ENCODE measurements at regions not wholly inside any gene's neighbourhood (a gene's known extent, or its start where the extent isn't known, plus 50 kb on each side); places are given as distances from the start of the nearest gene placed in this dataset.

DNA sequence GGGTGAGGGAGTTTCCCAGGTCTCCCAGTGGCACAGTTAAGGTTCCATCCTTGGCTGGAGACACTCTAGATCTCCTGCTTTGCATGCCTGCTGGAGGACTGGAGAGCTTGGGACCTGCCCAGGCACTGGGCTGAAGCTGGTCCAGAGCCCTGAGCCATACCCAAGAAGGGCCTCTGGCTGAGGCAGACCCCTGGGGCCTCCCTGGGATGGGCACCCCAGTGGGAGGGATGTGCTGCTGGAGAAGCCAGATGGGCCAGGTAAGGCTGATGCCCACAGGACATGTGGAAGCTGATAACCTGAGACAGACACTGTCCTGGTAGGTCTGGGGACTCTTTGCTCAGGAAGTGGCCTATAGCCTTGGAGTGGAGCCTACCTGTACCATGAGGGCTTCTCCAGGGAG lies 160.7 kb downstream of the TFCP2L1 start:
- H3K9me3 ChIP-seq (ENCODE audit: low read depth) = no peaks in the 10 kb centered on the region
- H3K4me3 ChIP-seq = no peak overlapping the region
- DNase-seq (ENCODE audit: low read depth in 1 of 2, low spot score in 1 of 2) = no peak
- no peaks in the 10 kb centered on the region for H3K4me1 ChIP-seq (ENCODE audit: low read depth)
- no peak overlapping the region for H3K27ac ChIP-seq
- no peaks in the 10 kb centered on the region for H3K36me3 ChIP-seq
- peaks cover 11% of the 10 kb centered on the region for H3K27me3 ChIP-seq
- TF ChIP-seq, protein P1, sequence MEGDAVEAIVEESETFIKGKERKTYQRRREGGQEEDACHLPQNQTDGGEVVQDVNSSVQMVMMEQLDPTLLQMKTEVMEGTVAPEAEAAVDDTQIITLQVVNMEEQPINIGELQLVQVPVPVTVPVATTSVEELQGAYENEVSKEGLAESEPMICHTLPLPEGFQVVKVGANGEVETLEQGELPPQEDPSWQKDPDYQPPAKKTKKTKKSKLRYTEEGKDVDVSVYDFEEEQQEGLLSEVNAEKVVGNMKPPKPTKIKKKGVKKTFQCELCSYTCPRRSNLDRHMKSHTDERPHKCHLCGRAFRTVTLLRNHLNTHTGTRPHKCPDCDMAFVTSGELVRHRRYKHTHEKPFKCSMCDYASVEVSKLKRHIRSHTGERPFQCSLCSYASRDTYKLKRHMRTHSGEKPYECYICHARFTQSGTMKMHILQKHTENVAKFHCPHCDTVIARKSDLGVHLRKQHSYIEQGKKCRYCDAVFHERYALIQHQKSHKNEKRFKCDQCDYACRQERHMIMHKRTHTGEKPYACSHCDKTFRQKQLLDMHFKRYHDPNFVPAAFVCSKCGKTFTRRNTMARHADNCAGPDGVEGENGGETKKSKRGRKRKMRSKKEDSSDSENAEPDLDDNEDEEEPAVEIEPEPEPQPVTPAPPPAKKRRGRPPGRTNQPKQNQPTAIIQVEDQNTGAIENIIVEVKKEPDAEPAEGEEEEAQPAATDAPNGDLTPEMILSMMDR (IDR thresholded peaks at IDR 0.05; ENCODE audit: low read depth, low read length) = no peak

DNA sequence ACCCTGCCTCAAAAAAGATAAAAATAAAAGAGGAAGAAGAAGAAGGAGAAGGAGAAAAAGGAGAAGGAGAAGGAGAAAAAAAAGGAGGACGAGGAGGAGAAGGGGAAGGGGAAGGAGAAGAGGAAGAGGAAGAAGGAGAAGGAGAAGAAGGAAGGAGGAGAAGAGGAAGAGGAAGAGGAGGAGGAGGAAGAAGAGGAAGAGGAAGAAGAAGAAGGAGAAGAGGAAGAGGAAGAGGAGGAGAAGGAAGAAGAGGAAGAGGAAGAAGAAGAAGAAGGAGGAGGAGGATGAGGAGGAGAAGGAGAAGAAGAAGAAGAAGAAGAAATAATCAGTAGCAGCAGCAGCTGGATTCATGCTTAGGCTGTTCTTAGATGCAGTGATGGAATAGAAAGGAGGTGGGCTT lies 159.7 kb downstream of the TFCP2L1 start:
- H3K27me3 ChIP-seq = peaks cover 11% of the 10 kb centered on the region
- TF ChIP-seq, protein P1 (IDR thresholded peaks at IDR 0.05; ENCODE audit: low read depth, low read length) = no peak
- no peaks in the 10 kb centered on the region for H3K4me1 ChIP-seq (ENCODE audit: low read depth)
- H3K9me3 ChIP-seq (ENCODE audit: low read depth) = no peaks in the 10 kb centered on the region
- DNase-seq (ENCODE audit: low read depth in 1 of 2, low spot score in 1 of 2) = no peak
- H3K4me3 ChIP-seq = no peak overlapping the region
- H3K36me3 ChIP-seq = no peaks in the 10 kb centered on the region
- no peak overlapping the region for H3K27ac ChIP-seq

DNA sequence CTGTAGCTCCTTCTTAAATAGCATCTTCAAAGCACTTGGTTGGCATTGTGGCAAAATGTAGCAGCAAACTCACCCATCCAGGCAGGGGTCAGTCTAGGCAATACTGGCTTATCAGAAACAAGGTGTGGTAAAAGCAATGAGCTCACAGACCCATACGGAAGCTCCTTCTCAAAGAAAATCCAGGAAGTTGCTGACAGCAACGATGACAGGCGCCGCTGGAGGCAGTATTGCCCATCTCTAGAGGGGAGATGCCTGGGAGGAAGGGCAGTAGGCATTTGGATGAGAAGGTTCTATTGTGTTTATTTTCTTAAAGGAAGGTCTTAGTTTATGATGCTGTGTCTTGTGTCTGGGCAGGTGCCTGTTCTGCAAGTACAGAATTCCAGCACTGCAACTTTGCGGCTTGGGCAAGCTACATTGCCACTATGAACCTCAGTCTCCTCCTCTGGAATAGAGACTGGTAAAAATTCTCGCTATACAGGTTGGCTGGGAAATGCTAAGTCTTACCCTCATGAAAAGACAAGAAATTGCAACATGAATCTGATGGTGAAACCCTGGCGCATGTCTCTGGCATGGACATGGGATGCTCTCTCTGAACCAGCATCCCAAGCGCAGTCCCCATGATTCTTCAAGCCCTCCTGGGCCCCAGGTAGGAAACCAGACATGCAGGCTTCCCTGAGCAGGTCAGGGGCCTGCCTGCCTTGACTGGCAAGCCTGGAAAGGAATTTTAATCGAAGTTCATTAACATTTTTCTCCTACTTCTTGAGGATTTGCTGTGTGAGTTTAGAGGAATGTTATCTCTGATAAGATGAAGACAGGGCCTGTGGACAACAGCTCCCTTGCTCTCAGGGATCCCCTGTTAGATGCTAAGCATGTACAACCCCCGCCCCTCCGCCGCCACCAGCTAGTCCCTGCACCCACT lies 156.0 kb downstream of the TFCP2L1 start:
- Histone ChIP-seq H3K27ac (no peak overlapping the region), H3K9me3 (ENCODE audit: low read depth) (no peaks in the 10 kb centered on the region), H3K4me1 (ENCODE audit: low read depth) (no peaks in the 10 kb centered on the region), H3K4me3 (no peak overlapping the region), H3K36me3 (no peaks in the 10 kb centered on the region), H3K27me3 (peaks cover 11% of the 10 kb centered on the region)
- TF ChIP-seq, protein P1 (IDR thresholded peaks at IDR 0.05; ENCODE audit: low read depth, low read length) = peak; percentile 68
- peak; percentile 28 to 68 for DNase-seq (ENCODE audit: low read depth in 1 of 2, low spot score in 1 of 2)

DNA sequence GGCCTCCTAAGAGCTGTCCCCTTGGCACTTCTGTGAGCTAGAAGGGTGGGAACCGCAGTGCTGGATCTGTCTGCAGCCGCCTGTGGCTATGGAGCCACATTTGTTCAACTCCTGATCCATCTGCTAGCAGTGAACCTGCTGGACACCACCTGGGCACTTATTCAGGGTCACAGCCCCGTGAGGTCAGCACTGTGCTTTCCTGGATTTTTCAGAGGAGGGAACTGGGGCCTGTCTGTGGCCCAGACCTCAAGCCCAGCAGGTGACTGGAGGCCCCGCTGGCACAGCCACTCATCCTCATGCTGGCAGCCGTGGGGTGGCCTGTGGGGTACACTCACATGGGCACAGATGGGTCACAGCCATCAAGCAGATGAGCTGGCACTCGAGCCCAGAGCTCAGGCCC lies 155.3 kb downstream of the TFCP2L1 start:
- Histone ChIP-seq H3K36me3 (no peaks in the 10 kb centered on the region), H3K4me1 (ENCODE audit: low read depth) (no peaks in the 10 kb centered on the region), H3K27ac (no peak overlapping the region), H3K4me3 (no peak overlapping the region), H3K9me3 (ENCODE audit: low read depth) (no peaks in the 10 kb centered on the region), H3K27me3 (peaks cover 10% of the 10 kb centered on the region)
- TF ChIP-seq, protein P1 (IDR thresholded peaks at IDR 0.05; ENCODE audit: low read depth, low read length) = no peak
- DNase-seq (ENCODE audit: low read depth in 1 of 2, low spot score in 1 of 2) = no peak

DNA sequence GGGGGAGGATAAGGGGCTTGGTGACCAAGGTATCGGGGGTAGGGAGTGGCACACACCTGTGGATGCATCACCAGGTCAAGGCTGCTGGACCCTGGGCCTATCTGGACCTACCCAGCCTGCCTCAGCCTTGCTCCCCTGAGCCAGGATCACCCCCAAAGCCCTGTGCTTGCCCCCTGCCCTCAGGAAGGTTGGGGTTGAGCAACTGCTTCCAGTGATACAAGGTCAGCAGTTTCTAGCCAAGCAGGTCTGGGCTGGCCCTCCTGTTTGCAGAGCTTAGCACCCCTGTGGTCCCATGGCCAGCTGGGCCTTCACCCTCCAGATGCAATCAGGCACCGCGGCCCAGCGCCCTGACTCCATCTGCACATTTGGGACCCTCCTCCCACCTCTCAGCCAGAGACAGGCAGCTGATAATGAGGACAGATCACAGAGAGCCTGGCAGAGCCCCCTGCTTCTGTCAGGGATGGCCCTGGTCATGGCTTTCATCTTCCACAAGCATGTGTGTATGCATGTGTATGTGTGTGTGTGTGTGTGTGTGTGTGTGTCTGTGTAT lies 154.6 kb downstream of the TFCP2L1 start:
- no peaks in the 10 kb centered on the region for H3K9me3 ChIP-seq (ENCODE audit: low read depth)
- peaks cover 6% of the 10 kb centered on the region for H3K27me3 ChIP-seq
- no peak for DNase-seq (ENCODE audit: low read depth in 1 of 2, low spot score in 1 of 2)
- H3K27ac ChIP-seq = no peak overlapping the region
- H3K4me3 ChIP-seq = no peak overlapping the region
- no peaks in the 10 kb centered on the region for H3K4me1 ChIP-seq (ENCODE audit: low read depth)
- H3K36me3 ChIP-seq = no peaks in the 10 kb centered on the region
- TF ChIP-seq, protein P1 (IDR thresholded peaks at IDR 0.05; ENCODE audit: low read depth, low read length) = no peak

Data from cardiac muscle cell (in vitro differentiated cells and primary cell).